OCI-LY3 (cell line): ENCODE measurements at regions not wholly inside any gene's neighbourhood (a gene's known extent, or its start where the extent isn't known, plus 50 kb on each side); places are given as distances from the start of the nearest gene placed in this dataset.

ENCODE experiments used
- H2AFZ ChIP-seq: fragments of 200-600, 300-600 bp; shearing (Covaris generic); 2 replicates; pipeline ENCODE4 v1.6.0; 2014; ENCODE audit warnings: antibody characterized with exemption, low read depth, low read length
- H3K27ac ChIP-seq: fragments of 200-600, 300-600 bp; sonication (generic); 2 replicates; pipeline ENCODE4 v1.5.1; 2014; ENCODE audit warnings: mild to moderate bottlenecking, low read length, moderate library complexity, mixed read lengths
- H3K27me3 ChIP-seq: fragments of 200-600, 300-600 bp; sonication (generic); 2 replicates; pipeline ENCODE4 v1.6.1; 2014; ENCODE audit warnings: low read depth, low read length, mixed read lengths
- H3K36me3 ChIP-seq: fragments of 200-600, 300-600 bp; sonication (generic); replicated peaks from 2 replicates; pipeline ENCODE3; 2014; ENCODE audit warnings: low read depth, low read length, mixed read lengths
- H3K4me1 ChIP-seq: fragments of 300-600, 200-600 bp; sonication (generic); 2 replicates; pipeline ENCODE4 v1.6.1; 2014; ENCODE audit warnings: low read length, mixed read lengths
- H3K4me2 ChIP-seq: fragments of 200-600, 300-600 bp; sonication (generic); 2 replicates; pipeline ENCODE4 v1.6.1; 2014; ENCODE audit warnings: low read length, mixed read lengths
- H3K4me3 ChIP-seq: fragments of 300-600, 200-600 bp; sonication (generic); 2 replicates; pipeline ENCODE4 v1.5.1; 2014; ENCODE audit warnings: antibody characterized with exemption, mild to moderate bottlenecking, low read length, moderate library complexity
- H3K79me2 ChIP-seq: fragments of 300-600, 200-600 bp; shearing (Covaris generic); 2 replicates; pipeline ENCODE4 v1.6.1; 2014; ENCODE audit warnings: mild to moderate bottlenecking, low read length, mixed read lengths
- H3K9ac ChIP-seq: fragments of 300-600, 200-600 bp; shearing (Covaris generic); 2 replicates; pipeline ENCODE4 v1.6.0; 2014; ENCODE audit warnings: mild to moderate bottlenecking, low read length, moderate library complexity
- H3K9me3 ChIP-seq: fragments of 200-600, 300-600 bp; shearing (Covaris generic); 2 replicates; pipeline ENCODE4 v1.6.1; 2014; ENCODE audit warnings: low read length, mixed read lengths; ENCODE audit not compliant: insufficient read depth
- H4K20me1 ChIP-seq: fragments of 200-600, 300-600 bp; sonication (generic); 2 replicates; pipeline ENCODE4 v1.6.1; 2016; ENCODE audit warnings: low read length, mixed read lengths; ENCODE audit not compliant: insufficient read depth
- CTCF ChIP-seq: fragments of 200-600, 300-600 bp; sonication (generic); IDR thresholded peaks from 2 replicates; pipeline ENCODE4 v1.5.1; 2014; ENCODE audit warnings: antibody characterized with exemption, low read length, low read depth
- EZH2phosphoT487 ChIP-seq: fragments of 200-600 bp; shearing (Covaris generic); IDR thresholded peaks from 2 replicates; pipeline ENCODE4 v1.6.1; 2018; ENCODE audit warnings: antibody characterized with exemption, mixed run types, low read depth

GRCh38 chr6:126202707-126203106 lies 137.2 kb upstream of the CENPW start:
- no peaks in the 10 kb centered on the region for H3K4me1 ChIP-seq
- no peak overlapping the region for H3K9ac ChIP-seq
- no peak overlapping the region for H3K4me3 ChIP-seq
- no peaks in the 10 kb centered on the region for H3K9me3 ChIP-seq
- no peak overlapping the region for H3K4me2 ChIP-seq
- TF ChIP-seq EZH2phosphoT487 (no peak), CTCF (no peak)
- no peaks in the 10 kb centered on the region for H3K36me3 ChIP-seq
- H2AFZ ChIP-seq: no peak overlapping the region
- no peaks in the 10 kb centered on the region for H3K79me2 ChIP-seq
- H3K27me3 ChIP-seq: no peaks in the 10 kb centered on the region
- no peaks in the 10 kb centered on the region for H4K20me1 ChIP-seq
- H3K27ac ChIP-seq: no peak overlapping the region

GRCh38 chr6:126204126-126204525 lies 135.8 kb upstream of the CENPW start:
- no peak overlapping the region for H3K9ac ChIP-seq
- H3K27me3 ChIP-seq: no peaks in the 10 kb centered on the region
- H3K9me3 ChIP-seq: no peaks in the 10 kb centered on the region
- no peak overlapping the region for H3K4me2 ChIP-seq
- no peak for TF ChIP-seq EZH2phosphoT487
- no peak for TF ChIP-seq CTCF
- H3K79me2 ChIP-seq: no peaks in the 10 kb centered on the region
- no peaks in the 10 kb centered on the region for H4K20me1 ChIP-seq
- H3K36me3 ChIP-seq: no peaks in the 10 kb centered on the region
- no peaks in the 10 kb centered on the region for H3K4me1 ChIP-seq
- H3K27ac ChIP-seq: no peak overlapping the region
- no peak overlapping the region for H3K4me3 ChIP-seq
- H2AFZ ChIP-seq: no peak overlapping the region

- H3K4me1 ChIP-seq: no peaks in the 10 kb centered on the region
- no peak overlapping the region for H3K4me3 ChIP-seq
- no peaks in the 10 kb centered on the region for H3K79me2 ChIP-seq
- no peaks in the 10 kb centered on the region for H3K9me3 ChIP-seq
- H3K9ac ChIP-seq: no peak overlapping the region
- no peak overlapping the region for H2AFZ ChIP-seq
- TF ChIP-seq EZH2phosphoT487 (no peak), CTCF (no peak)
- H3K27ac ChIP-seq: no peak overlapping the region
- no peaks in the 10 kb centered on the region for H3K27me3 ChIP-seq
- H3K36me3 ChIP-seq: no peaks in the 10 kb centered on the region
- no peaks in the 10 kb centered on the region for H4K20me1 ChIP-seq
- H3K4me2 ChIP-seq: no peak overlapping the region
These were observed 135.3 kb upstream of the CENPW start for GRCh38 chr6:126204598-126204997.

GRCh38 chr6:126206504-126207246 lies 133.2 kb upstream of the CENPW start:
- H4K20me1 ChIP-seq: no peaks in the 10 kb centered on the region
- H3K36me3 ChIP-seq: no peaks in the 10 kb centered on the region
- H3K27me3 ChIP-seq: no peaks in the 10 kb centered on the region
- H3K79me2 ChIP-seq: no peaks in the 10 kb centered on the region
- H2AFZ ChIP-seq: no peak overlapping the region
- H3K27ac ChIP-seq: no peak overlapping the region
- no peaks in the 10 kb centered on the region for H3K4me1 ChIP-seq
- TF ChIP-seq CTCF: no peak
- no peak for TF ChIP-seq EZH2phosphoT487
- H3K9ac ChIP-seq: no peak overlapping the region
- no peak overlapping the region for H3K4me3 ChIP-seq
- no peak overlapping the region for H3K4me2 ChIP-seq
- no peaks in the 10 kb centered on the region for H3K9me3 ChIP-seq
